ENCODE measurements at regions not wholly inside any gene's neighbourhood (a gene's known extent, or its start where the extent isn't known, plus 50 kb on each side); places are given as distances from the start of the nearest gene placed in this dataset.

DNA sequence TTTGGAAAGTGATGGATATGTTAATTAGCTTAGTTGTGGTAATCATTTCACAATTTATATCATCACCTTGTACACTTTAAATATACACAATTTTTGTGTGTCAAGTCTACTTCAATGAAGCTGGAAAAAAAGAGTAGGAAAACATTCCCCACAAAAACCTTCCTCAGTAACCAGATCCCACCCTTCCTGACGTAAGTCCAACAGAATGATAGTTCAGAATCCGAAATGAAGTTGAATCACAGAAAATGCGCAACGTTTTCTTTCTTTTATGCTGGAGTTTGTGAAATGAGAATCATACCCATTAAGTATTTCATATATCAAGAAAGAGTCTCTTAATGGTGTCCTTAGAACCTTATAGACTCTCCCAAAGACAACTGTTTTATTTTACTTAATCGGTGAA lies 292.9 kb downstream of the USP46 start:
- Histone ChIP-seq H3K4me1 (no peaks in the 10 kb centered on the region), H3K27me3 (no peaks in the 10 kb centered on the region), H3K9me3 (no peaks in the 10 kb centered on the region), H3K36me3 (no peaks in the 10 kb centered on the region), H3K4me3 (ENCODE audit: low read depth, low read length) (no peak overlapping the region)
- TF ChIP-seq, protein P1, sequence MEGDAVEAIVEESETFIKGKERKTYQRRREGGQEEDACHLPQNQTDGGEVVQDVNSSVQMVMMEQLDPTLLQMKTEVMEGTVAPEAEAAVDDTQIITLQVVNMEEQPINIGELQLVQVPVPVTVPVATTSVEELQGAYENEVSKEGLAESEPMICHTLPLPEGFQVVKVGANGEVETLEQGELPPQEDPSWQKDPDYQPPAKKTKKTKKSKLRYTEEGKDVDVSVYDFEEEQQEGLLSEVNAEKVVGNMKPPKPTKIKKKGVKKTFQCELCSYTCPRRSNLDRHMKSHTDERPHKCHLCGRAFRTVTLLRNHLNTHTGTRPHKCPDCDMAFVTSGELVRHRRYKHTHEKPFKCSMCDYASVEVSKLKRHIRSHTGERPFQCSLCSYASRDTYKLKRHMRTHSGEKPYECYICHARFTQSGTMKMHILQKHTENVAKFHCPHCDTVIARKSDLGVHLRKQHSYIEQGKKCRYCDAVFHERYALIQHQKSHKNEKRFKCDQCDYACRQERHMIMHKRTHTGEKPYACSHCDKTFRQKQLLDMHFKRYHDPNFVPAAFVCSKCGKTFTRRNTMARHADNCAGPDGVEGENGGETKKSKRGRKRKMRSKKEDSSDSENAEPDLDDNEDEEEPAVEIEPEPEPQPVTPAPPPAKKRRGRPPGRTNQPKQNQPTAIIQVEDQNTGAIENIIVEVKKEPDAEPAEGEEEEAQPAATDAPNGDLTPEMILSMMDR (IDR thresholded peaks at IDR 0.05; ENCODE audit: low read depth, low read length), result no peak
- DNase-seq, result no peak

GRCh38 chr4:52366621-52367020 lies 292.5 kb downstream of the USP46 start:
- TF ChIP-seq, protein P1 (IDR thresholded peaks at IDR 0.05; ENCODE audit: low read depth, low read length), result no peak

DNA sequence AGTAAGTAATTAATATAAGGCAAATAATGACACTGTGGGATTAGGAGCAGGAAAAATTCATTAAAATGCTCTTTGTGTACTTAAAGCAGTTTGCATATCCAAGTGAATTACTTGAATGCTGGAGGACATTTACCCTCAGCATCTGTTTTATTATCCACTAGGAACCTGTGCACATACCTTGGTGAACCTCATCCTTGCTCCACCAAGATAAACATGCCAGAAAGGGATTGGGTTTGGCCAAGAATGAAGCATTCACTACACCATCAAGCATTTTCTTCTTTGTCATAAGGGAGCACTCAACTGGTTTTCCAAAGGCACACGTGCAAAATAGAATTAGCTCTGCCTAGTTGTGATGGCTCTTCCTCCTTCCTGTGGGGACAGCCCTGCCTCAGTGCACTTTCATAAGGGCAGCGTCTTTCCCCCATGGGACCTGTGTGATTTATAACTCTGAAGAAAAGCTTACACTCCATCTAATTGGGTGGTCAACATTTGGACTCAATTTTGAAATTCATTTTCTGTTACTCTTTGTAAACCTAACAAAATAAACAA lies 291.7 kb downstream of the USP46 start:
- Histone ChIP-seq H3K9me3 (no peaks in the 10 kb centered on the region), H3K4me3 (ENCODE audit: low read depth, low read length) (no peak overlapping the region), H3K4me1 (no peaks in the 10 kb centered on the region), H3K27me3 (no peaks in the 10 kb centered on the region), H3K36me3 (no peaks in the 10 kb centered on the region)
- DNase-seq, result no peak
- TF ChIP-seq, protein P1 (IDR thresholded peaks at IDR 0.05; ENCODE audit: low read depth, low read length), result no peak

More at GRCh38 chr4:52366621-52367020, 292.5 kb downstream of the USP46 start:
- H3K4me3 ChIP-seq (ENCODE audit: low read depth, low read length), result no peak overlapping the region
- no peaks in the 10 kb centered on the region for H3K4me1 ChIP-seq
- H3K9me3 ChIP-seq, result no peaks in the 10 kb centered on the region
- no peak for DNase-seq
- H3K27me3 ChIP-seq, result no peaks in the 10 kb centered on the region
- no peaks in the 10 kb centered on the region for H3K36me3 ChIP-seq

DNA sequence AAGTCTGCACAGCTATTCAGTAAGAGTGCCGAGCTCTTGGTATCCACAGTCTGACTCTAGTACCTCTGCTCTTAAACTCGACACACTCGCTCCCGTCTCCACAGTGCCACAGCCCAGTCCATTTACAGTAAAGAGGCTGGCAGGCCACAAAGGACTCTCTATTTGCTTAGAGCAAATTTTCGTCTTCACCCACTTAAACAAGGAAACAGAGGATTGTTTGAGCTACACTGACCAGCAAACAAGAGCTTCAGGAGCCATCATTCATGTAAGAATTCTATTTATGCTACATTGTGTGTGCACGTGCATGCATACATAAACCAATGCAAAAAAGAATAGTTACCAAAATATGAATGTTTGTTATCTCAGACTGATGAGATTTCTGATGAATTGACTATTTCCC lies 290.2 kb downstream of the USP46 start:
- H3K36me3 ChIP-seq, result no peaks in the 10 kb centered on the region
- no peak overlapping the region for H3K4me3 ChIP-seq (ENCODE audit: low read depth, low read length)
- no peaks in the 10 kb centered on the region for H3K4me1 ChIP-seq
- H3K9me3 ChIP-seq, result no peaks in the 10 kb centered on the region
- no peaks in the 10 kb centered on the region for H3K27me3 ChIP-seq
- no peak for DNase-seq
- TF ChIP-seq, protein P1 (IDR thresholded peaks at IDR 0.05; ENCODE audit: low read depth, low read length), result no peak

DNA sequence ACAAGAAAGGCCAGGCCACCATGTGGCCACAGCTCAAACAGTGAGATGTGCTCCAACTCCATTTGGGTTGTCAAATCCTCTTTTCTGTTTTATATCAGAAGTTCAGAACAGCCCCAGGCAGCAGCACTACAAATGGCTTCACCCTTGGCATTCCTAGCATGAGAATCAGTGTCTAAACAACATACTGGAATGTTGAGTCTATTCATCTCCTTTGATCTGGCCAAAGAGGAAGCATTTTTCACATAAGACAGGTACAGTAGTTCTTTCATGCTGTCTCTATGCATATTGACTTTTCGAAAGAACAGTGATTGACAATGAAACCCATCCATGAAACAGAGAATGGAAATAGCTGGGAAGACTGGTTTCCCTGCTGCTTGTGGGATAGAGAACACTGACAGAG lies 289.5 kb downstream of the USP46 start:
- H3K36me3 ChIP-seq, result no peaks in the 10 kb centered on the region
- no peaks in the 10 kb centered on the region for H3K27me3 ChIP-seq
- H3K4me1 ChIP-seq, result no peaks in the 10 kb centered on the region
- H3K9me3 ChIP-seq, result no peaks in the 10 kb centered on the region
- no peak for DNase-seq
- TF ChIP-seq, protein P1 (IDR thresholded peaks at IDR 0.05; ENCODE audit: low read depth, low read length), result no peak
- H3K4me3 ChIP-seq (ENCODE audit: low read depth, low read length), result no peak overlapping the region

DNA sequence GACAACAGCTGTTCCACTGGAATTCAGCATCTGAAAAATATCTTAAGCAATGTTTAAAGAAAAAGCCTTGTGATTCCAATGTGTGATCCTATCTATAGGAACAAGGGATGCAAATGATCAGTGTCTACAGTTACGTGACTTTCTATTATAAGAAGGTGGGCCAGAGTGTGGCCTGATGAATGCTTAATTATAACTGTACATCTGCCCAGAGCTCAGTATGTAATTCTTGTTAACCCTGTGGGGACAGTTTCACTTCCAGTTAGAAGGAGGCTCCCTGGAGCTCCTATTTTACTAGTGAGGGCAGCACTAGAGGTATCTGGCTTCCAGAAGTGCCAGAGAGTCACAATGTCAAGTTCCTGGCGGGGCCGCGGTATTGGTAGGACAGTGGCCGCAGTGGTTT lies 288.5 kb downstream of the USP46 start:
- no peak overlapping the region for H3K4me3 ChIP-seq (ENCODE audit: low read depth, low read length)
- TF ChIP-seq, protein P1 (IDR thresholded peaks at IDR 0.05; ENCODE audit: low read depth, low read length), result no peak
- H3K9me3 ChIP-seq, result no peaks in the 10 kb centered on the region
- DNase-seq, result no peak
- no peaks in the 10 kb centered on the region for H3K27me3 ChIP-seq
- H3K36me3 ChIP-seq, result no peaks in the 10 kb centered on the region
- H3K4me1 ChIP-seq, result no peaks in the 10 kb centered on the region
